A549 (cell line): ENCODE measurements at regions not wholly inside any gene's neighbourhood (a gene's known extent, or its start where the extent isn't known, plus 50 kb on each side); places are given as distances from the start of the nearest gene placed in this dataset.

Experiments
- ATAC-seq, 2 experiments: fragments of 200-7000 bp in 1 of 2; fragments of >200 bp in 1 of 2; cut with Nextera tagmentation in 1 of 2; cut with Tn5 transposase in 1 of 2; 3 replicates each; pipeline versions ENCODE4 v1.8.0 to v1.9.1; 2018 to 2020; ENCODE audit warnings: mild to moderate bottlenecking in 1 of 2, moderate library complexity in 1 of 2
- CTCF ChIA-PET: fragments of 300-600 bp; sonication (Branson Sonifier 250); formaldehyde crosslinking; extraction: SDS; loops from one replicate; lab custom pipeline; 2021; ENCODE audit warnings: antibody characterized with exemption, inconsistent platforms; lab: Yijun Ruan, JAX
- POLR2A ChIA-PET: fragments of 350-600 bp; formaldehyde crosslinking; extraction: SDS; loops from one replicate; lab custom pipeline; 2021; ENCODE audit warnings: antibody characterized with exemption, inconsistent platforms; lab: Yijun Ruan, JAX
- DNase-seq, 2 experiments: peaks; one replicate each; pipeline versions ENCODE4 v3.0.0 to v3.0.0-alpha.2; 2011 to 2016; ENCODE audit warnings: low read depth in 1 of 2, low spot score in 1 of 2
- FAIRE-seq: peaks from 2 replicates; lab custom pipeline; 2011; peaks lifted over from hg19 to GRCh38; lab: Jason Lieb, UNC
- H3K27ac ChIP-seq, 2 experiments: fragments of >200 bp; sonication (Bioruptor Twin); formaldehyde crosslinking; 3 replicates each; pipeline ENCODE4 v1.5.1; 2016 to 2017
- H3K4me1 ChIP-seq: fragments of >200 bp; sonication (Bioruptor Twin); formaldehyde crosslinking; 3 replicates; pipeline ENCODE4 v1.6.1; 2016
- H3K4me2 ChIP-seq: fragments of >200 bp; sonication (Bioruptor Twin); formaldehyde crosslinking; 3 replicates; pipeline ENCODE4 v1.6.1; 2016
- H3K4me3 ChIP-seq: fragments of >200 bp; sonication (Bioruptor Twin); formaldehyde crosslinking; 3 replicates; pipeline ENCODE4 v1.5.1; 2016
- H3K9me3 ChIP-seq: fragments of >200 bp; sonication (Bioruptor Twin); formaldehyde crosslinking; 3 replicates; pipeline ENCODE4 v1.6.1; 2016
- CBX2 ChIP-seq: fragments of 200-600 bp; sonication (generic); IDR thresholded peaks from 2 replicates; pipeline ENCODE4 v1.6.1; 2016; ENCODE audit warnings: low read depth, mild to moderate bottlenecking, borderline replicate concordance
- CBX8 ChIP-seq: fragments of 200-600 bp; sonication (generic); IDR thresholded peaks from 2 replicates; pipeline ENCODE4 v1.6.1; 2016
- CHD4 ChIP-seq: fragments of 200-600 bp; sonication (generic); IDR thresholded peaks from 2 replicates; pipeline ENCODE4 v1.6.1; 2016; ENCODE audit warnings: antibody characterized with exemption, mild to moderate bottlenecking, borderline replicate concordance
- E2F6 ChIP-seq: IDR thresholded peaks from 2 replicates; pipeline ENCODE4 v1.6.1; 2012; ENCODE audit warnings: low read depth, borderline replicate concordance
- ELK1 ChIP-seq: fragments of 150-350 bp; IDR thresholded peaks from 2 replicates; pipeline ENCODE4 v1.6.1; 2014; ENCODE audit warnings: low read depth, mild to moderate bottlenecking, low read length
- EP300 ChIP-seq, 2 experiments: fragments of >200 bp; sonication (Bioruptor Twin); formaldehyde crosslinking; IDR thresholded peaks; 2 replicates in 1 of 2; 3 replicates in 1 of 2; pipeline ENCODE4 v1.6.1; 2016 to 2017
- HDAC2 ChIP-seq: fragments of 200-600 bp; sonication (generic); IDR thresholded peaks from 2 replicates; pipeline ENCODE4 v1.6.1; 2016
- HEYL ChIP-seq: fragments of 250-450 bp; sonication (Bioruptor Pico); IDR thresholded peaks from 2 replicates; pipeline ENCODE4 v1.8.0; 2021; ENCODE audit warnings: mild to moderate bottlenecking, moderate library complexity
- HOXA7 ChIP-seq: fragments of 250-450 bp; sonication (Bioruptor Pico); IDR thresholded peaks from 2 replicates; pipeline ENCODE4 v1.5.0; 2020; ENCODE audit warnings: mild to moderate bottlenecking, moderate library complexity
- HOXB13 ChIP-seq: fragments of 250-450 bp; sonication (Bioruptor Pico); IDR thresholded peaks from 2 replicates; pipeline ENCODE4 v1.5.0; 2020; ENCODE audit warnings: low read depth, mild to moderate bottlenecking, moderate library complexity
- JUN ChIP-seq, 2 experiments: fragments of >200 bp; sonication (Bioruptor Twin); formaldehyde crosslinking; IDR thresholded peaks; 2 replicates in 1 of 2; 3 replicates in 1 of 2; pipeline ENCODE4 v1.6.1; 2016 to 2017
- KDM1A ChIP-seq: fragments of 200-600 bp; sonication (generic); IDR thresholded peaks from 2 replicates; pipeline ENCODE4 v1.6.1; 2016; ENCODE audit warnings: low read depth, mild to moderate bottlenecking
- KDM5A ChIP-seq: fragments of 200-600 bp; sonication (generic); IDR thresholded peaks from 2 replicates; pipeline ENCODE4 v1.6.1; 2016; ENCODE audit warnings: antibody characterized with exemption, mild to moderate bottlenecking
- MAFK ChIP-seq: fragments of 450-650 bp; IDR thresholded peaks from 2 replicates; pipeline ENCODE4 v1.6.1; 2014; ENCODE audit not compliant: partially characterized antibody
- MYC ChIP-seq: IDR thresholded peaks from 2 replicates; pipeline ENCODE4 v1.6.1; 2012; ENCODE audit warnings: mild to moderate bottlenecking, inconsistent platforms, low read length, improper control_type of control experiment, borderline replicate concordance
- NFE2L2 ChIP-seq: fragments of 150-350 bp; conservative IDR thresholded peaks from 2 replicates; pipeline ENCODE4 v1.6.1; 2014; ENCODE audit warnings: low read length
- NPAS2 ChIP-seq: fragments of 250-450 bp; sonication (Bioruptor Pico); IDR thresholded peaks from 2 replicates; pipeline ENCODE4 v1.8.0; 2022; ENCODE audit warnings: mild to moderate bottlenecking, moderate library complexity, borderline replicate concordance
- PBX3 ChIP-seq: IDR thresholded peaks from 2 replicates; pipeline ENCODE4 v1.6.1; 2012
- PHF8 ChIP-seq: fragments of 200-600 bp; sonication (generic); IDR thresholded peaks from 2 replicates; pipeline ENCODE4 v1.6.1; 2016; ENCODE audit warnings: low read depth, mild to moderate bottlenecking, antibody characterized with exemption, moderate library complexity, borderline replicate concordance
- RAD21 ChIP-seq, 2 experiments: fragments of >200 bp in 1 of 2; sonication (Bioruptor Twin) in 1 of 2; formaldehyde crosslinking in 1 of 2; IDR thresholded peaks in 1 of 2; conservative IDR thresholded peaks in 1 of 2; 2 replicates in 1 of 2; 3 replicates in 1 of 2; pipeline ENCODE4 v1.6.1; 2012 to 2018; ENCODE audit warnings: inconsistent platforms in 1 of 2
- RARB ChIP-seq: fragments of 250-450 bp; sonication (Bioruptor Pico); IDR thresholded peaks from 2 replicates; pipeline ENCODE4 v1.8.0; 2021; ENCODE audit warnings: mild to moderate bottlenecking, moderate library complexity
- SREBF2 ChIP-seq: fragments of 450-650 bp; IDR thresholded peaks from 2 replicates; pipeline ENCODE4 v1.6.1; 2014; ENCODE audit warnings: mild to moderate bottlenecking, moderate library complexity
- USF2 ChIP-seq: fragments of 450-650 bp; IDR thresholded peaks from 2 replicates; pipeline ENCODE4 v1.6.1; 2014; ENCODE audit warnings: antibody characterized with exemption
- ZFP36 ChIP-seq: fragments of 450-650 bp; IDR thresholded peaks from 2 replicates; pipeline ENCODE4 v1.6.1; 2014; ENCODE audit warnings: borderline replicate concordance; ENCODE audit not compliant: partially characterized antibody
- ZNF302 ChIP-seq: fragments of 250-450 bp; sonication (Bioruptor Pico); IDR thresholded peaks from 2 replicates; pipeline ENCODE4 v1.9.0; 2021; ENCODE audit warnings: inconsistent platforms, mild to moderate bottlenecking, moderate library complexity
- WGBS: methylation state at CpG from one replicate; pipeline ENCODE4 v1.1.6; 2017; ENCODE audit errors: missing lambda C conversion rate; 5-methylcytosine and 5-hydroxymethylcytosine counted together

GRCh38 chr6:45727228-45727627, 288.4 kb downstream of the CLIC5 start:
- no peak for DNase-seq
- ChIA-PET CTCF (interaction anchor here (0.8 to 1.6 kb wide), 2 partner anchors 13 to 1224 kb away, joined by 3 to 4 read pairs; no protein-coding TSS in a partner anchor), POLR2A (no interaction called here)
- H3K27ac ChIP-seq, result no peak overlapping the region
- H3K4me1 ChIP-seq, result no peaks in the 10 kb centered on the region
- no peak for ATAC-seq
- WGBS, result 7% methylated on average over 1 of the region's 2 CpGs
- no peak for TF ChIP-seq NPAS2 (CRISPR knock-in tag)
- no peak for TF ChIP-seq CHD4
- TF ChIP-seq MYC, result no peak
- TF ChIP-seq USF2, result no peak
- TF ChIP-seq E2F6, result no peak
- no peak for TF ChIP-seq RARB (CRISPR knock-in tag)
- no peak for TF ChIP-seq PBX3
- no peak for TF ChIP-seq HDAC2
- TF ChIP-seq HOXB13, result no peak
- no peak for TF ChIP-seq ZNF302
- no peak for TF ChIP-seq EP300 (IDR thresholded peaks at IDR 0.05)
- no peaks in the 10 kb centered on the region for H3K9me3 ChIP-seq
- no peak overlapping the region for H3K4me3 ChIP-seq
- FAIRE-seq, result no peak
- no peak overlapping the region for H3K4me2 ChIP-seq

GRCh38 chr6:45726444-45726843, 289.2 kb downstream of the CLIC5 start:
- Histone ChIP-seq H3K4me2 (no peak overlapping the region), H3K4me1 (no peaks in the 10 kb centered on the region), H3K27ac (no peak overlapping the region), H3K4me3 (no peak overlapping the region), H3K9me3 (no peaks in the 10 kb centered on the region)
- FAIRE-seq (no peak), ATAC-seq (no peak), DNase-seq (no peak)
- POLR2A ChIA-PET, result no interaction called here
- TF ChIP-seq PHF8 (no peak), KDM1A (no peak), RAD21 (conservative IDR thresholded peaks at IDR 0.05 in 1 of 2, IDR thresholded peaks at IDR 0.05 in 1 of 2) (no peak), HOXA7 (CRISPR knock-in tag) (no peak), ZFP36 (no peak), EP300 (IDR thresholded peaks at IDR 0.05) (no peak), KDM5A (no peak)
- CTCF ChIA-PET, result no interaction called here
- 52% methylated on average over 3 of the region's 3 CpGs for WGBS

- no peaks in the 10 kb centered on the region for H3K4me1 ChIP-seq
- no peak for FAIRE-seq
- no peak overlapping the region for H3K27ac ChIP-seq
- WGBS, result 42% methylated on average over 2 of the region's 2 CpGs
- POLR2A ChIA-PET, result no interaction called here
- H3K9me3 ChIP-seq, result no peaks in the 10 kb centered on the region
- no peak overlapping the region for H3K4me3 ChIP-seq
- DNase-seq, result no peak
- ATAC-seq, result no peak
- no peak for TF ChIP-seq MAFK
- TF ChIP-seq CBX2, result no peak
- TF ChIP-seq, all 56 proteins: peak for 0
- CTCF ChIA-PET, result interaction anchor here (4.1 kb wide), 1 partner anchor 10 kb away, joined by 23 read pairs; no protein-coding TSS in a partner anchor
- H3K4me2 ChIP-seq, result no peak overlapping the region
These were observed 291.1 kb downstream of the CLIC5 start for GRCh38 chr6:45724511-45724910.

- H3K4me2 ChIP-seq, result no peak overlapping the region
- ChIA-PET POLR2A (no interaction called here), CTCF (interaction anchor here (1.3 to 4.1 kb wide), 2 partner anchors 10 to 1248 kb away, joined by 4 to 23 read pairs; no protein-coding TSS in a partner anchor)
- no peaks in the 10 kb centered on the region for H3K9me3 ChIP-seq
- no peak overlapping the region for H3K27ac ChIP-seq
- no peak for DNase-seq
- TF ChIP-seq ELK1, result no peak
- TF ChIP-seq SREBF2, result no peak
- TF ChIP-seq CBX8, result no peak
- no peak for TF ChIP-seq HEYL (CRISPR knock-in tag)
- TF ChIP-seq MYC, result no peak
- TF ChIP-seq RARB (CRISPR knock-in tag), result no peak
- TF ChIP-seq EP300 (IDR thresholded peaks at IDR 0.05), result no peak
- no peak for TF ChIP-seq NFE2L2
- no peak for TF ChIP-seq JUN (IDR thresholded peaks at IDR 0.05)
- no peak for ATAC-seq
- no peak for FAIRE-seq
- no peak overlapping the region for H3K4me3 ChIP-seq
- no peaks in the 10 kb centered on the region for H3K4me1 ChIP-seq
These were observed 291.6 kb downstream of the CLIC5 start for GRCh38 chr6:45724027-45724426.
